ENCODE measurements at regions not wholly inside any gene's neighbourhood (a gene's known extent, or its start where the extent isn't known, plus 50 kb on each side); places are given as distances from the start of the nearest gene placed in this dataset.
"Not testable (repeated sequence)": the region's sequence is repeated elsewhere in the genome, so short reads cannot be mapped to it uniquely, and the experiment has no call there.

- no peak for DNase-seq (ENCODE audit: low spot score)
Measured at GRCh38 chr7:20520530-20520929, 94.9 kb upstream of the ABCB5 start.

GRCh38 chr7:20521243-20521642 lies 94.2 kb upstream of the ABCB5 start:
- no peak for DNase-seq (ENCODE audit: low spot score)

- no peak for DNase-seq (ENCODE audit: low spot score)
Measured at GRCh38 chr7:20529260-20529659, 86.2 kb upstream of the ABCB5 start.

GRCh38 chr7:20532890-20533289 lies 82.6 kb upstream of the ABCB5 start:
- DNase-seq (ENCODE audit: low spot score), result no peak

- DNase-seq (ENCODE audit: low spot score), result no peak
Measured at GRCh38 chr7:20534543-20534942, 80.9 kb upstream of the ABCB5 start.

GRCh38 chr7:20535541-20535940 lies 79.9 kb upstream of the ABCB5 start:
- DNase-seq (ENCODE audit: low spot score), result no peak

- no peak for DNase-seq (ENCODE audit: low spot score)
Measured at GRCh38 chr7:20539201-20539600, 76.3 kb upstream of the ABCB5 start.

- no peak for DNase-seq (ENCODE audit: low spot score)
Measured at GRCh38 chr7:20541608-20542349, 73.7 kb upstream of the ABCB5 start.

GRCh38 chr7:20542594-20542993 lies 72.9 kb upstream of the ABCB5 start:
- DNase-seq (ENCODE audit: low spot score), result peak; percentile 62

- DNase-seq (ENCODE audit: low spot score), result no peak
Measured at GRCh38 chr7:20543500-20543899, 72.0 kb upstream of the ABCB5 start.

- no peak for DNase-seq (ENCODE audit: low spot score)
Measured at GRCh38 chr7:20545016-20545415, 70.5 kb upstream of the ABCB5 start.

- DNase-seq (ENCODE audit: low spot score), result not testable (repeated sequence)
Measured at GRCh38 chr7:20546958-20547357, 68.5 kb upstream of the ABCB5 start.

- DNase-seq (ENCODE audit: low spot score), result no peak
Measured at GRCh38 chr7:20554072-20554471, 61.4 kb upstream of the ABCB5 start.

- DNase-seq (ENCODE audit: low spot score), result no peak
Measured at GRCh38 chr7:20556091-20556490, 59.4 kb upstream of the ABCB5 start.

GRCh38 chr7:20557116-20557515 lies 58.4 kb upstream of the ABCB5 start:
- no peak for DNase-seq (ENCODE audit: low spot score)

GRCh38 chr7:20558963-20559716 lies 56.3 kb upstream of the ABCB5 start:
- DNase-seq (ENCODE audit: low spot score), result no peak

- no peak for DNase-seq (ENCODE audit: low spot score)
Measured at GRCh38 chr7:20559883-20560282, 55.6 kb upstream of the ABCB5 start.

GRCh38 chr7:20560325-20561180 lies 54.9 kb upstream of the ABCB5 start:
- no peak for DNase-seq (ENCODE audit: low spot score)

GRCh38 chr7:20561466-20561865 lies 54.0 kb upstream of the ABCB5 start:
- DNase-seq (ENCODE audit: low spot score), result no peak

- no peak for DNase-seq (ENCODE audit: low spot score)
Measured at GRCh38 chr7:20561908-20562307, 53.6 kb upstream of the ABCB5 start.

- DNase-seq (ENCODE audit: low spot score), result no peak
Measured at GRCh38 chr7:20562461-20562860, 53.0 kb upstream of the ABCB5 start.
